Chondrocyte (in vitro differentiated cells): ENCODE measurements at regions not wholly inside any gene's neighbourhood (a gene's known extent, or its start where the extent isn't known, plus 50 kb on each side); places are given as distances from the start of the nearest gene placed in this dataset.

ENCODE experiments used
- DNase-seq: peaks from one replicate; pipeline ENCODE4 v3.0.0; 2021; ENCODE audit warnings: mixed read lengths, low spot score
- H3K27ac Mint-ChIP-seq: one replicate; pipeline ENCODE4 v1.8.0; 2021; ENCODE audit warnings: mild to moderate bottlenecking, moderate library complexity, mixed read lengths; ENCODE audit not compliant: unreplicated experiment
- H3K27me3 Mint-ChIP-seq: 2 replicates; pipeline ENCODE4 v1.8.0; 2021; ENCODE audit warnings: low read depth, mixed read lengths
- H3K36me3 Mint-ChIP-seq: 2 replicates; pipeline ENCODE4 v1.8.0; 2021; ENCODE audit warnings: low read depth, mixed read lengths
- H3K4me1 Mint-ChIP-seq: 2 replicates; pipeline ENCODE4 v1.8.0; 2021; ENCODE audit warnings: low read depth, mild to moderate bottlenecking, mixed read lengths
- H3K4me3 Mint-ChIP-seq: one replicate; pipeline ENCODE4 v1.8.0; 2021; ENCODE audit warnings: mild to moderate bottlenecking, moderate library complexity, mixed read lengths; ENCODE audit not compliant: unreplicated experiment
- H3K9me3 Mint-ChIP-seq: 2 replicates; pipeline ENCODE4 v1.8.0; 2021; ENCODE audit warnings: low read depth, mixed read lengths
- CTCF ChIP-seq: fragments of 200-600 bp; sonication (generic); IDR thresholded peaks from 2 replicates; pipeline ENCODE4 v1.5.0; 2021; ENCODE audit warnings: antibody characterized with exemption, mild to moderate bottlenecking, moderate library complexity

- no peak overlapping the region for H3K4me3 Mint-ChIP-seq
- H3K27ac Mint-ChIP-seq: no peak overlapping the region
- peaks cover 3% of the 10 kb centered on the region for H3K9me3 Mint-ChIP-seq
- H3K36me3 Mint-ChIP-seq: no peaks in the 10 kb centered on the region
- H3K4me1 Mint-ChIP-seq: no peaks in the 10 kb centered on the region
- peaks cover 7% of the 10 kb centered on the region for H3K27me3 Mint-ChIP-seq
- no peak for DNase-seq
- no peak for TF ChIP-seq CTCF
These were observed 374.3 kb downstream of the VPS13C start for GRCh38 chr15:61685971-61686370.

- peaks cover 8% of the 10 kb centered on the region for H3K27me3 Mint-ChIP-seq
- no peak for DNase-seq
- no peak overlapping the region for H3K4me3 Mint-ChIP-seq
- TF ChIP-seq CTCF: no peak
- H3K27ac Mint-ChIP-seq: no peak overlapping the region
- no peaks in the 10 kb centered on the region for H3K36me3 Mint-ChIP-seq
- H3K9me3 Mint-ChIP-seq: peaks cover 3% of the 10 kb centered on the region
- H3K4me1 Mint-ChIP-seq: no peaks in the 10 kb centered on the region
These were observed 374.7 kb downstream of the VPS13C start for GRCh38 chr15:61685534-61685933.

- Mint-ChIP-seq H3K27ac (no peak overlapping the region), H3K27me3 (peaks cover 8% of the 10 kb centered on the region), H3K4me3 (no peak overlapping the region), H3K9me3 (peaks cover 3% of the 10 kb centered on the region), H3K36me3 (no peaks in the 10 kb centered on the region), H3K4me1 (no peaks in the 10 kb centered on the region)
- no peak for DNase-seq
- no peak for TF ChIP-seq CTCF
These were observed 375.3 kb downstream of the VPS13C start for GRCh38 chr15:61684749-61685467.

- no peak for TF ChIP-seq CTCF
- H3K27ac Mint-ChIP-seq: no peak overlapping the region
- peaks cover 13% of the 10 kb centered on the region for H3K27me3 Mint-ChIP-seq
- H3K9me3 Mint-ChIP-seq: peaks cover 3% of the 10 kb centered on the region
- no peak for DNase-seq
- no peaks in the 10 kb centered on the region for H3K4me1 Mint-ChIP-seq
- H3K36me3 Mint-ChIP-seq: no peaks in the 10 kb centered on the region
- H3K4me3 Mint-ChIP-seq: no peak overlapping the region
These were observed 377.1 kb downstream of the VPS13C start for GRCh38 chr15:61682891-61683735.

GRCh38 chr15:61681676-61682075 is 378.6 kb downstream of the VPS13C start:
- Mint-ChIP-seq H3K27ac (no peak overlapping the region), H3K36me3 (no peaks in the 10 kb centered on the region), H3K9me3 (no peaks in the 10 kb centered on the region), H3K4me3 (no peak overlapping the region), H3K4me1 (no peaks in the 10 kb centered on the region), H3K27me3 (peaks cover 14% of the 10 kb centered on the region)
- DNase-seq: no peak
- no peak for TF ChIP-seq CTCF
